GM19455 (cell line): ENCODE measurements at regions not wholly inside any gene's neighbourhood (a gene's known extent, or its start where the extent isn't known, plus 50 kb on each side); places are given as distances from the start of the nearest gene placed in this dataset.
A peak's percentile ranks its signal among the peaks of the same experiment; 100 is the strongest.
"Not testable (repeated sequence)": the region's sequence is repeated elsewhere in the genome, so short reads cannot be mapped to it uniquely, and the experiment has no call there.

ENCODE experiments used
- ATAC-seq: cut with Tn5 transposase; IDR thresholded peaks from one replicate; pipeline ENCODE4 v1.9.1; 2021; ENCODE audit not compliant: unreplicated experiment

GRCh38 chrX:13518126-13518525 lies 51.3 kb upstream of the EGFL6 start:
- ATAC-seq, result no peak

GRCh38 chrX:13515211-13515930 lies 54.0 kb upstream of the EGFL6 start:
- ATAC-seq, result no peak

- no peak for ATAC-seq
Observed at GRCh38 chrX:13511944-13512330, 57.5 kb upstream of the EGFL6 start.

- ATAC-seq, result no peak
Observed at GRCh38 chrX:13511241-13511943, 58.0 kb upstream of the EGFL6 start.

- ATAC-seq, result no peak
Observed at GRCh38 chrX:13507893-13508292, 61.5 kb upstream of the EGFL6 start.

- ATAC-seq, result no peak
Observed at GRCh38 chrX:13506574-13506973, 62.8 kb upstream of the EGFL6 start.

GRCh38 chrX:13502590-13502989 lies 66.8 kb upstream of the EGFL6 start:
- ATAC-seq, result no peak

- no peak for ATAC-seq
Observed at GRCh38 chrX:13499736-13500135, 69.7 kb upstream of the EGFL6 start.

- no peak for ATAC-seq
Observed at GRCh38 chrX:13498238-13498637, 71.2 kb upstream of the EGFL6 start.

- ATAC-seq, result no peak
Observed at GRCh38 chrX:13495232-13495631, 74.2 kb upstream of the EGFL6 start.

GRCh38 chrX:13494562-13494961 lies 74.8 kb upstream of the EGFL6 start:
- ATAC-seq, result no peak

- no peak for ATAC-seq
Observed at GRCh38 chrX:13493659-13494058, 75.7 kb upstream of the EGFL6 start.

GRCh38 chrX:13492286-13492685 lies 77.1 kb upstream of the EGFL6 start:
- no peak for ATAC-seq

GRCh38 chrX:13491061-13491460 lies 78.3 kb upstream of the EGFL6 start:
- ATAC-seq, result no peak

- ATAC-seq, result no peak
Observed at GRCh38 chrX:13489454-13489853, 79.9 kb upstream of the EGFL6 start.

- peak; percentile 77 for ATAC-seq
Observed at GRCh38 chrX:13487731-13488505, 81.5 kb upstream of the EGFL6 start.

GRCh38 chrX:13485167-13485566 lies 84.2 kb upstream of the EGFL6 start:
- ATAC-seq, result no peak

- ATAC-seq, result no peak
Observed at GRCh38 chrX:13483773-13484172, 85.6 kb upstream of the EGFL6 start.

- ATAC-seq, result no peak
Observed at GRCh38 chrX:13482746-13483541, 86.5 kb upstream of the EGFL6 start.

GRCh38 chrX:13480780-13481179 lies 88.6 kb upstream of the EGFL6 start:
- not testable (repeated sequence) for ATAC-seq

GRCh38 chrX:13479452-13479813 lies 90.0 kb upstream of the EGFL6 start:
- ATAC-seq, result no peak
